ENCODE measurements at regions not wholly inside any gene's neighbourhood (a gene's known extent, or its start where the extent isn't known, plus 50 kb on each side); places are given as distances from the start of the nearest gene placed in this dataset.

DNA sequence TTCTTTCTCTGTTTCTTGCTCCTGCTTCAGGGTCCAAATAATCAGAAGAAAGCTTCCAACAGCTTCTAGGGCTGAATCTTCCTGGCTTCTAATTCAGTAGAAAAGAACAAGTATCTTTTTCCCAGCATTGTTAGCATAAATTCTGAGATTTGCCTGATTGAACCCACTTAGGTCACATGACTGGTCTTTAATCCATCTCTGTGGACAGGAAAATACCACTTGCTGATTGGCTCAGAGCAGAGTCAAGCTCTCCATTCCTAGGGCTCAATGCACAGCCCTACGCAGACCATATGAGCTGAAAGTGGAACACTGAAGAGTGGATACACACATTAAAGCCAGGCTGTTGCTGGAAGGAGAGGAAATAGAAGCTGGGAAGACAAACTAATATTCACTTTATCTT is 99.6 kb upstream of the RPL34 start (continued):
- TF ChIP-seq, protein P1, sequence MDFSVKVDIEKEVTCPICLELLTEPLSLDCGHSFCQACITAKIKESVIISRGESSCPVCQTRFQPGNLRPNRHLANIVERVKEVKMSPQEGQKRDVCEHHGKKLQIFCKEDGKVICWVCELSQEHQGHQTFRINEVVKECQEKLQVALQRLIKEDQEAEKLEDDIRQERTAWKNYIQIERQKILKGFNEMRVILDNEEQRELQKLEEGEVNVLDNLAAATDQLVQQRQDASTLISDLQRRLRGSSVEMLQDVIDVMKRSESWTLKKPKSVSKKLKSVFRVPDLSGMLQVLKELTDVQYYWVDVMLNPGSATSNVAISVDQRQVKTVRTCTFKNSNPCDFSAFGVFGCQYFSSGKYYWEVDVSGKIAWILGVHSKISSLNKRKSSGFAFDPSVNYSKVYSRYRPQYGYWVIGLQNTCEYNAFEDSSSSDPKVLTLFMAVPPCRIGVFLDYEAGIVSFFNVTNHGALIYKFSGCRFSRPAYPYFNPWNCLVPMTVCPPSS (IDR thresholded peaks at IDR 0.05) = no peak

DNA sequence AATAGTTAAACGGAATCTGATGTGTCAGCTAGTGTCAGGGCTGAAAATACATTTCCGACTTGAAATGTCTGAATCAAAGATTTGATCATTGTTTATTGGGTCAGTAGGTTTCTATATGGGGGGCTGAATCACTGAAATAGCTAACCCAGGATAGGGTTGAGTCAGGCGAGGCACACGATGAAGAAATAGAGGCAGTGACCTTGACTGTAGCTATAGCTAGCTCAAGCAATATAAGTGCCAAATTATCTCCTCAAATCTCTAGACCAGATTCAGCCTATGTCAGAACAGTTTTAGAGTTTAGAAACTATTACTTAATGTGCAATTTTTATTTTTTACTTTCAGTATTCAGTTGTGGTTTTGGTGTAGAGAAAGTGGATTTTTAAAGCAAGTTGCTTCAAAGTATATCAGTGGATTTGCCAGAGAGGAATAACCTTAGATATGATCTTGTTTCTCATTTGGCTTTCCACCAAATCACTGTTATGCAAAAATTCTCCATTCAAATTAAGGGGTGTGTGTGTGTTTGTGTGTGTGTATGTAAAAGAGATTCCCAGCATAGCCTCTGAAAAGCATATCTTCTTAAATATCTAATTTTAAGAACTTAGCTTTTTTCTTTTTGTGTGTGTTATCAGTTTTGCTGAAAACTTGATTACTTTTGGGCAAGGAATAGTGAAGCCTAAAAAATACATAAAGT is 100.3 kb upstream of the RPL34 start:
- TF ChIP-seq, protein P2, sequence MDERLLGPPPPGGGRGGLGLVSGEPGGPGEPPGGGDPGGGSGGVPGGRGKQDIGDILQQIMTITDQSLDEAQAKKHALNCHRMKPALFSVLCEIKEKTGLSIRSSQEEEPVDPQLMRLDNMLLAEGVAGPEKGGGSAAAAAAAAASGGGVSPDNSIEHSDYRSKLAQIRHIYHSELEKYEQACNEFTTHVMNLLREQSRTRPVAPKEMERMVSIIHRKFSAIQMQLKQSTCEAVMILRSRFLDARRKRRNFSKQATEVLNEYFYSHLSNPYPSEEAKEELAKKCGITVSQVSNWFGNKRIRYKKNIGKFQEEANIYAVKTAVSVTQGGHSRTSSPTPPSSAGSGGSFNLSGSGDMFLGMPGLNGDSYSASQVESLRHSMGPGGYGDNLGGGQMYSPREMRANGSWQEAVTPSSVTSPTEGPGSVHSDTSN (CRISPR knock-in tag; IDR thresholded peaks at IDR 0.05) = no peak
- TF ChIP-seq RFX5 (IDR thresholded peaks at IDR 0.05; ENCODE audit: low read depth, low read length) = no peak
- no peak for TF ChIP-seq SAFB2 (CRISPR knock-in tag; IDR thresholded peaks at IDR 0.05; ENCODE audit: borderline replicate concordance, low read depth)
- no peak for TF ChIP-seq SOX6 (IDR thresholded peaks at IDR 0.05)
- TF ChIP-seq SOX6 (CRISPR knock-in tag; IDR thresholded peaks at IDR 0.05) = no peak
- TF ChIP-seq ZFP82 (CRISPR knock-in tag; IDR thresholded peaks at IDR 0.05; ENCODE audit: borderline replicate concordance) = no peak
- TF ChIP-seq ZNF780A (CRISPR knock-in tag; IDR thresholded peaks at IDR 0.05) = no peak
- TF ChIP-seq, protein P3, sequence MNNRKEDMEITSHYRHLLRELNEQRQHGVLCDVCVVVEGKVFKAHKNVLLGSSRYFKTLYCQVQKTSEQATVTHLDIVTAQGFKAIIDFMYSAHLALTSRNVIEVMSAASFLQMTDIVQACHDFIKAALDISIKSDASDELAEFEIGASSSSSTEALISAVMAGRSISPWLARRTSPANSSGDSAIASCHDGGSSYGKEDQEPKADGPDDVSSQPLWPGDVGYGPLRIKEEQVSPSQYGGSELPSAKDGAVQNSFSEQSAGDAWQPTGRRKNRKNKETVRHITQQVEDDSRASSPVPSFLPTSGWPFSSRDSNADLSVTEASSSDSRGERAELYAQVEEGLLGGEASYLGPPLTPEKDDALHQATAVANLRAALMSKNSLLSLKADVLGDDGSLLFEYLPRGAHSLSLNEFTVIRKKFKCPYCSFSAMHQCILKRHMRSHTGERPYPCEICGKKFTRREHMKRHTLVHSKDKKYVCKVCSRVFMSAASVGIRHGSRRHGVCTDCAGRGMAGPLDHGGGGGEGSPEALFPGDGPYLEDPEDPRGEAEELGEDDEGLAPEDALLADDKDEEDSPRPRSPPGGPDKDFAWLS (CRISPR knock-in tag; IDR thresholded peaks at IDR 0.05; ENCODE audit: borderline replicate concordance) = no peak
- no peak for TF ChIP-seq REXO4 (CRISPR knock-in tag; IDR thresholded peaks at IDR 0.05; ENCODE audit: borderline replicate concordance)
- TF ChIP-seq YEATS2 (CRISPR knock-in tag; IDR thresholded peaks at IDR 0.05; ENCODE audit: borderline replicate concordance) = no peak
- no peak for TF ChIP-seq ZFP36 (IDR thresholded peaks at IDR 0.05; ENCODE audit: borderline replicate concordance, low read depth, low read length, partially characterized antibody)
- no peak for TF ChIP-seq JUND (CRISPR knock-in tag; IDR thresholded peaks at IDR 0.05)
- in situ Hi-C loops (cut with HindIII; ENCODE audit: extremely low pct_ligation_motif_present, low pct_unique_long_range_greater_than_20kb) (no loop called here), intact Hi-C loops (cut with micrococcal nuclease; ENCODE audit: unreplicated experiment) (no loop called here)
- H3K4me3 ChIP-seq (replicated peaks in 1 of 3; ENCODE audit: insufficient read depth in 1 of 3, low read depth in 2 of 3, low read length in 3 of 3) = no peak overlapping the region
- H3K4me1 ChIP-seq (ENCODE audit: insufficient read depth, low read length) = no peaks in the 10 kb centered on the region
- H3K4me2 ChIP-seq (ENCODE audit: low read depth, low read length) = no peak overlapping the region
- BruUV-seq (replicated peaks) = no TSS peak
- H3K27ac ChIP-seq (ENCODE audit: extremely low read length, insufficient read depth, low read length) = no peak overlapping the region
- ChIA-PET POLR2A (no interaction called here), CTCF (ENCODE audit: low intra/inter-chr PET ratio, low total read pairs) (no interaction called here)
- no peak overlapping the region for H3K9ac ChIP-seq (ENCODE audit: insufficient read depth, low read depth, low read length)
- H3K27me3 ChIP-seq (ENCODE audit: control insufficient read depth in 1 of 2, insufficient read depth in 2 of 2, low read length in 2 of 2) = no peaks in the 10 kb centered on the region
- H2AFZ ChIP-seq (ENCODE audit: low read length) = no peak overlapping the region
- ATAC-seq (no peak), DNase-seq (ENCODE audit: low spot score) (no peak), FAIRE-seq (no peak)
- no peaks in the 10 kb centered on the region for H3K9me3 ChIP-seq (ENCODE audit: low read length)
- no peaks in the 10 kb centered on the region for H3K79me2 ChIP-seq (ENCODE audit: insufficient read depth, low read length)
- 14% methylated on average over 4 of the region's 4 CpGs for whole genome bisulfite sequencing (ENCODE audit: low lambda C conversion rate)
- no peaks in the 10 kb centered on the region for H3K36me3 ChIP-seq (replicated peaks in 1 of 2; ENCODE audit: control insufficient read depth in 1 of 2, insufficient read depth in 2 of 2, low read length in 2 of 2)
- no peaks in the 10 kb centered on the region for H4K20me1 ChIP-seq (ENCODE audit: insufficient read depth, low read length)
